ENCODE measurements at regions not wholly inside any gene's neighbourhood (a gene's known extent, or its start where the extent isn't known, plus 50 kb on each side); places are given as distances from the start of the nearest gene placed in this dataset.

DNA sequence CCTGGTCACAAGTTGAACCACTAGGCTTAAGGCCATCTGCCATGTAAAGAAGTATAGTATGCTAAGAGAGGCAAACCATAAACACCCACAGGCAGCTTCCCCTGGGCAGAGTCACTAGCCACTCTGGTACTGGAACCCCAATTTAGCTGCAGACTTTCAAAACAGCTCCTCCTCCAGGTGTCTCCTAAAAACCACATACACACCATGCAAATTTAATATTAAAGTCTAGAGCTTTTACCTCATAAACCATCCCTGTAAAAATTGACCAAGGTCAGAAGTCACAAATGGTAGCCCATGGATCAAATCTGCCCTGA, 99.1 kb upstream of the STT3B start:
- POLR2A ChIA-PET, result no interaction called here
- TF ChIP-seq FOSL1 (IDR thresholded peaks at IDR 0.05; ENCODE audit: low read depth), result no peak
- TF ChIP-seq, protein P1, sequence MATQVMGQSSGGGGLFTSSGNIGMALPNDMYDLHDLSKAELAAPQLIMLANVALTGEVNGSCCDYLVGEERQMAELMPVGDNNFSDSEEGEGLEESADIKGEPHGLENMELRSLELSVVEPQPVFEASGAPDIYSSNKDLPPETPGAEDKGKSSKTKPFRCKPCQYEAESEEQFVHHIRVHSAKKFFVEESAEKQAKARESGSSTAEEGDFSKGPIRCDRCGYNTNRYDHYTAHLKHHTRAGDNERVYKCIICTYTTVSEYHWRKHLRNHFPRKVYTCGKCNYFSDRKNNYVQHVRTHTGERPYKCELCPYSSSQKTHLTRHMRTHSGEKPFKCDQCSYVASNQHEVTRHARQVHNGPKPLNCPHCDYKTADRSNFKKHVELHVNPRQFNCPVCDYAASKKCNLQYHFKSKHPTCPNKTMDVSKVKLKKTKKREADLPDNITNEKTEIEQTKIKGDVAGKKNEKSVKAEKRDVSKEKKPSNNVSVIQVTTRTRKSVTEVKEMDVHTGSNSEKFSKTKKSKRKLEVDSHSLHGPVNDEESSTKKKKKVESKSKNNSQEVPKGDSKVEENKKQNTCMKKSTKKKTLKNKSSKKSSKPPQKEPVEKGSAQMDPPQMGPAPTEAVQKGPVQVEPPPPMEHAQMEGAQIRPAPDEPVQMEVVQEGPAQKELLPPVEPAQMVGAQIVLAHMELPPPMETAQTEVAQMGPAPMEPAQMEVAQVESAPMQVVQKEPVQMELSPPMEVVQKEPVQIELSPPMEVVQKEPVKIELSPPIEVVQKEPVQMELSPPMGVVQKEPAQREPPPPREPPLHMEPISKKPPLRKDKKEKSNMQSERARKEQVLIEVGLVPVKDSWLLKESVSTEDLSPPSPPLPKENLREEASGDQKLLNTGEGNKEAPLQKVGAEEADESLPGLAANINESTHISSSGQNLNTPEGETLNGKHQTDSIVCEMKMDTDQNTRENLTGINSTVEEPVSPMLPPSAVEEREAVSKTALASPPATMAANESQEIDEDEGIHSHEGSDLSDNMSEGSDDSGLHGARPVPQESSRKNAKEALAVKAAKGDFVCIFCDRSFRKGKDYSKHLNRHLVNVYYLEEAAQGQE (IDR thresholded peaks at IDR 0.05; ENCODE audit: low read depth), result no peak
- no peak for TF ChIP-seq CBX3 (IDR thresholded peaks at IDR 0.05; ENCODE audit: low read depth)
- TF ChIP-seq ELF1 (IDR thresholded peaks at IDR 0.05; ENCODE audit: borderline replicate concordance, low read depth), result no peak
- intact Hi-C loops (cut with micrococcal nuclease), result no loop called here
- CTCF ChIA-PET, result no interaction called here
- ATAC-seq (no peak), DNase-seq (ENCODE audit: low read depth, low spot score) (no peak)
- Histone ChIP-seq H3K4me1 (ENCODE audit: control insufficient read depth in 1 of 2, insufficient read depth in 2 of 2, low read length in 2 of 2) (no peaks in the 10 kb centered on the region), H3K27ac (ENCODE audit: low read depth, low read length) (no peak overlapping the region), H3K36me3 (ENCODE audit: control insufficient read depth in 1 of 2, insufficient read depth in 2 of 2, low read length in 2 of 2) (no peaks in the 10 kb centered on the region), H3K4me2 (ENCODE audit: low read length) (no peak overlapping the region), H3K79me2 (ENCODE audit: insufficient read depth, low read length) (no peaks in the 10 kb centered on the region), H4K20me1 (ENCODE audit: insufficient read depth) (no peaks in the 10 kb centered on the region), H3K4me3 (replicated peaks in 1 of 2; ENCODE audit: low read depth in 1 of 2, low read length in 2 of 2) (no peak overlapping the region), H2AFZ (ENCODE audit: low read depth, low read length, poor library complexity, severe bottlenecking) (no peak overlapping the region), H3K27me3 (ENCODE audit: insufficient read depth, low read length) (no peaks in the 10 kb centered on the region), H3K9me2 (ENCODE audit: insufficient read depth) (no peaks in the 10 kb centered on the region), H3K9me3 (ENCODE audit: control insufficient read depth in 1 of 2, insufficient read depth in 1 of 2, low read depth in 1 of 2, low read length in 2 of 2) (no peaks in the 10 kb centered on the region; a peak in 1 of 4 replicates), H3K9ac (ENCODE audit: low read length) (no peak overlapping the region)
- no TSS peak for BruUV-seq (replicated peaks)
- RAD21 ChIA-PET (ENCODE audit: low non-redundant PET in 1 of 2, low total read pairs in 2 of 2, uncharacterized antibody in 2 of 2, unreplicated experiment in 2 of 2), result no interaction called here

DNA sequence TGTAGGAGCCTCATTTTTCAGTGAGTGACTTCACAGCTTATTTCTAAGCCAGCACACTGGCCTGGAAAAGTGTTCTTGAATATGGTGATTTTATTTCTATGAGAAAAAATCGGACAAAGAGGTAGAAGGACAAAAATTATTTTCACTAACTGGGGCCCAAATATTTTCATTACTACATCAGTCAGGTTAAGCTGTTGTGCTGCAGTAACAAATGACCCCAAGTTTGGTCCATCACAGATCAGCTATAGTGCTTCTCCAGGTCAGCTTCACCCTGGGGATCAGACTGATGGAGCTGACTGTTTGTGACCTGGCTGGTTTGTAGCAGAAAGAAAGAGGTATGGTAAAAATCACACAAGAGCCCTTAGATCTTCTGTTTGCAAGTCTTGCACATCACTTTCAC, 97.9 kb upstream of the STT3B start:
- Histone ChIP-seq H3K27me3 (ENCODE audit: insufficient read depth, low read length) (no peaks in the 10 kb centered on the region), H3K4me3 (replicated peaks in 1 of 2; ENCODE audit: low read depth in 1 of 2, low read length in 2 of 2) (no peak overlapping the region), H3K79me2 (ENCODE audit: insufficient read depth, low read length) (no peaks in the 10 kb centered on the region), H3K9ac (ENCODE audit: low read length) (no peak overlapping the region), H3K36me3 (ENCODE audit: control insufficient read depth in 1 of 2, insufficient read depth in 2 of 2, low read length in 2 of 2) (no peaks in the 10 kb centered on the region), H3K4me2 (ENCODE audit: low read length) (no peak overlapping the region), H4K20me1 (ENCODE audit: insufficient read depth) (no peaks in the 10 kb centered on the region), H3K9me3 (ENCODE audit: control insufficient read depth in 1 of 2, insufficient read depth in 1 of 2, low read depth in 1 of 2, low read length in 2 of 2) (no peaks in the 10 kb centered on the region; a peak in 1 of 4 replicates), H3K9me2 (ENCODE audit: insufficient read depth) (no peaks in the 10 kb centered on the region), H2AFZ (ENCODE audit: low read depth, low read length, poor library complexity, severe bottlenecking) (no peak overlapping the region), H3K4me1 (ENCODE audit: control insufficient read depth in 1 of 2, insufficient read depth in 2 of 2, low read length in 2 of 2) (no peaks in the 10 kb centered on the region), H3K27ac (ENCODE audit: low read depth, low read length) (no peak overlapping the region)
- no peak for DNase-seq (ENCODE audit: low read depth, low spot score)
- ChIA-PET CTCF (no interaction called here), POLR2A (no interaction called here), RAD21 (ENCODE audit: low non-redundant PET in 1 of 2, low total read pairs in 2 of 2, uncharacterized antibody in 2 of 2, unreplicated experiment in 2 of 2) (no interaction called here)
- intact Hi-C loops (cut with micrococcal nuclease), result no loop called here
- no TSS peak for BruUV-seq (replicated peaks)
- TF ChIP-seq CEBPB (IDR thresholded peaks at IDR 0.05; ENCODE audit: low read depth), result no peak
- TF ChIP-seq FOSL1 (IDR thresholded peaks at IDR 0.05; ENCODE audit: low read depth), result no peak
- TF ChIP-seq, protein P2, sequence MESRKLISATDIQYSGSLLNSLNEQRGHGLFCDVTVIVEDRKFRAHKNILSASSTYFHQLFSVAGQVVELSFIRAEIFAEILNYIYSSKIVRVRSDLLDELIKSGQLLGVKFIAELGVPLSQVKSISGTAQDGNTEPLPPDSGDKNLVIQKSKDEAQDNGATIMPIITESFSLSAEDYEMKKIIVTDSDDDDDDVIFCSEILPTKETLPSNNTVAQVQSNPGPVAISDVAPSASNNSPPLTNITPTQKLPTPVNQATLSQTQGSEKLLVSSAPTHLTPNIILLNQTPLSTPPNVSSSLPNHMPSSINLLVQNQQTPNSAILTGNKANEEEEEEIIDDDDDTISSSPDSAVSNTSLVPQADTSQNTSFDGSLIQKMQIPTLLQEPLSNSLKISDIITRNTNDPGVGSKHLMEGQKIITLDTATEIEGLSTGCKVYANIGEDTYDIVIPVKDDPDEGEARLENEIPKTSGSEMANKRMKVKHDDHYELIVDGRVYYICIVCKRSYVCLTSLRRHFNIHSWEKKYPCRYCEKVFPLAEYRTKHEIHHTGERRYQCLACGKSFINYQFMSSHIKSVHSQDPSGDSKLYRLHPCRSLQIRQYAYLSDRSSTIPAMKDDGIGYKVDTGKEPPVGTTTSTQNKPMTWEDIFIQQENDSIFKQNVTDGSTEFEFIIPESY (IDR thresholded peaks at IDR 0.05; ENCODE audit: extremely low read depth, insufficient replicate concordance, low read length), result no peak
- TF ChIP-seq, protein P3, sequence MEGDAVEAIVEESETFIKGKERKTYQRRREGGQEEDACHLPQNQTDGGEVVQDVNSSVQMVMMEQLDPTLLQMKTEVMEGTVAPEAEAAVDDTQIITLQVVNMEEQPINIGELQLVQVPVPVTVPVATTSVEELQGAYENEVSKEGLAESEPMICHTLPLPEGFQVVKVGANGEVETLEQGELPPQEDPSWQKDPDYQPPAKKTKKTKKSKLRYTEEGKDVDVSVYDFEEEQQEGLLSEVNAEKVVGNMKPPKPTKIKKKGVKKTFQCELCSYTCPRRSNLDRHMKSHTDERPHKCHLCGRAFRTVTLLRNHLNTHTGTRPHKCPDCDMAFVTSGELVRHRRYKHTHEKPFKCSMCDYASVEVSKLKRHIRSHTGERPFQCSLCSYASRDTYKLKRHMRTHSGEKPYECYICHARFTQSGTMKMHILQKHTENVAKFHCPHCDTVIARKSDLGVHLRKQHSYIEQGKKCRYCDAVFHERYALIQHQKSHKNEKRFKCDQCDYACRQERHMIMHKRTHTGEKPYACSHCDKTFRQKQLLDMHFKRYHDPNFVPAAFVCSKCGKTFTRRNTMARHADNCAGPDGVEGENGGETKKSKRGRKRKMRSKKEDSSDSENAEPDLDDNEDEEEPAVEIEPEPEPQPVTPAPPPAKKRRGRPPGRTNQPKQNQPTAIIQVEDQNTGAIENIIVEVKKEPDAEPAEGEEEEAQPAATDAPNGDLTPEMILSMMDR (IDR thresholded peaks at IDR 0.05 in 2 of 3, conservative IDR thresholded peaks at IDR 0.05 in 1 of 3; ENCODE audit: borderline replicate concordance in 1 of 3, insufficient read depth in 1 of 3, low read depth in 2 of 3, low read length in 2 of 3), result no peak
- no peak for TF ChIP-seq YY1 (IDR thresholded peaks at IDR 0.05; ENCODE audit: extremely low read depth, insufficient replicate concordance, low read depth, low read length)
- no peak for TF ChIP-seq ZNF274 (IDR thresholded peaks at IDR 0.05; ENCODE audit: low read depth, low read length)
- no peak for TF ChIP-seq EGR1 (IDR thresholded peaks at IDR 0.05; ENCODE audit: low read depth)
- TF ChIP-seq EZH2 (IDR thresholded peaks at IDR 0.05), result no peak
- no peak for TF ChIP-seq POLR2AphosphoS5 (IDR thresholded peaks at IDR 0.05; ENCODE audit: low read depth, low read length)
- ATAC-seq, result no peak

All from HCT116 (cell line).